Panc1 (cell line): ENCODE measurements at regions not wholly inside any gene's neighbourhood (a gene's known extent, or its start where the extent isn't known, plus 50 kb on each side); places are given as distances from the start of the nearest gene placed in this dataset.

Source experiments
- ATAC-seq: fragments of 200-7000 bp; cut with Tn5 transposase; 2 replicates; pipeline ENCODE4 v1.9.1; 2020; ENCODE audit warnings: mild to moderate bottlenecking, moderate library complexity
- BruUV-seq: library from RNA; stranded (reverse); fragments of 400-500 nt; replicated peaks from 2 replicates; lab custom pipeline; 2021; lab: Mats Ljungman, UMichigan
- CTCF ChIA-PET: fragments of 300-600 bp; sonication (Branson Sonifier 250); formaldehyde crosslinking; loops from one replicate; lab custom pipeline; 2022; ENCODE audit warnings: antibody characterized with exemption; lab: Charles Lee
- POLR2A ChIA-PET: fragments of 300-600 bp; sonication (Branson Sonifier 250); formaldehyde crosslinking; loops from one replicate; lab custom pipeline; 2022; ENCODE audit warnings: antibody characterized with exemption; lab: Charles Lee
- DNase-seq: peaks from one replicate; pipeline ENCODE4 v3.0.0-alpha.2; 2010; ENCODE audit warnings: low read depth, low spot score
- H3K27ac ChIP-seq: 2 replicates; pipeline ENCODE4 v1.5.1; 2011; ENCODE audit warnings: mild to moderate bottlenecking, low read length, inconsistent platforms
- H3K27me3 ChIP-seq: fragments of 200-500 bp; sonication (Bioruptor generic); 2 replicates; pipeline ENCODE4 v1.6.0; 2014; ENCODE audit warnings: low read length, inconsistent platforms; ENCODE audit not compliant: control insufficient read depth, insufficient read depth
- H3K36me3 ChIP-seq: fragments of 200-500 bp; sonication (Bioruptor generic); 2 replicates; pipeline ENCODE4 v1.5.1; 2014; ENCODE audit warnings: inconsistent platforms, mild to moderate bottlenecking, low read length, moderate library complexity; ENCODE audit not compliant: control insufficient read depth, insufficient read depth
- H3K4me1 ChIP-seq: 2 replicates; pipeline ENCODE4 v1.5.1; 2011; ENCODE audit warnings: inconsistent platforms, mild to moderate bottlenecking, low read length, moderate library complexity; ENCODE audit not compliant: control insufficient read depth, insufficient read depth
- H3K4me3 ChIP-seq, 2 experiments: 2 replicates each; pipeline ENCODE4 v1.5.1; 2011 to 2012; ENCODE audit warnings: low read depth in 2 of 2, low read length in 2 of 2, mild to moderate bottlenecking in 2 of 2, inconsistent platforms in 1 of 2, moderate library complexity in 1 of 2
- H3K9me3 ChIP-seq: fragments of 200-500 bp; sonication (Bioruptor generic); 2 replicates; pipeline ENCODE4 v1.5.1; 2014; ENCODE audit warnings: low read depth, mild to moderate bottlenecking, inconsistent platforms, low read length, moderate library complexity; ENCODE audit not compliant: control insufficient read depth, insufficient read depth
- POLR2AphosphoS5 ChIP-seq: IDR thresholded peaks from 2 replicates; pipeline ENCODE4 v1.6.1; 2012; ENCODE audit warnings: mild to moderate bottlenecking, low read depth, low read length, moderate library complexity
- REST ChIP-seq, 2 experiments: IDR thresholded peaks; 2 replicates each; pipeline ENCODE4 v1.6.1; 2011 to 2012; ENCODE audit warnings: low read depth in 2 of 2, control low read depth in 1 of 2, low read length in 1 of 2, mild to moderate bottlenecking in 1 of 2, moderate library complexity in 1 of 2; ENCODE audit not compliant: insufficient read depth in 1 of 2
- SIN3A ChIP-seq: IDR thresholded peaks from 2 replicates; pipeline ENCODE4 v1.6.1; 2012; ENCODE audit warnings: low read depth, mild to moderate bottlenecking, low read length, moderate library complexity, borderline replicate concordance; ENCODE audit not compliant: insufficient read depth
- TCF7L2 ChIP-seq: IDR thresholded peaks from 2 replicates; pipeline ENCODE4 v1.6.1; 2011; ENCODE audit warnings: mild to moderate bottlenecking, low read depth, low read length, inconsistent platforms
- in situ Hi-C: cut with HindIII; loops from 2 replicates; pipeline ENCODE4 v1.10.0; 2016; ENCODE audit warnings: low sequenced_read_pairs, low pct_unique_long_range_greater_than_20kb
- intact Hi-C: fragments of 100-400 bp; cut with micrococcal nuclease; formaldehyde crosslinking; loops from one replicate; pipeline ENCODE4 v1.10.0; 2022; ENCODE audit not compliant: unreplicated experiment
- TF ChIP-seq, protein P1 (sequence below): fragments of 450-650 bp; IDR thresholded peaks from 2 replicates; pipeline ENCODE4 v1.5.1; 2017; ENCODE audit warnings: mild to moderate bottlenecking

- no peak overlapping the region for H3K4me3 ChIP-seq
- ATAC-seq (no peak), DNase-seq (no peak)
- TF ChIP-seq POLR2AphosphoS5 (no peak), TCF7L2 (no peak), REST (IDR thresholded peaks at IDR 0.05; ENCODE audit: insufficient read depth in 1 of 2, low read depth in 2 of 2, low read length in 1 of 2) (no peak)
- TF ChIP-seq, protein P1, sequence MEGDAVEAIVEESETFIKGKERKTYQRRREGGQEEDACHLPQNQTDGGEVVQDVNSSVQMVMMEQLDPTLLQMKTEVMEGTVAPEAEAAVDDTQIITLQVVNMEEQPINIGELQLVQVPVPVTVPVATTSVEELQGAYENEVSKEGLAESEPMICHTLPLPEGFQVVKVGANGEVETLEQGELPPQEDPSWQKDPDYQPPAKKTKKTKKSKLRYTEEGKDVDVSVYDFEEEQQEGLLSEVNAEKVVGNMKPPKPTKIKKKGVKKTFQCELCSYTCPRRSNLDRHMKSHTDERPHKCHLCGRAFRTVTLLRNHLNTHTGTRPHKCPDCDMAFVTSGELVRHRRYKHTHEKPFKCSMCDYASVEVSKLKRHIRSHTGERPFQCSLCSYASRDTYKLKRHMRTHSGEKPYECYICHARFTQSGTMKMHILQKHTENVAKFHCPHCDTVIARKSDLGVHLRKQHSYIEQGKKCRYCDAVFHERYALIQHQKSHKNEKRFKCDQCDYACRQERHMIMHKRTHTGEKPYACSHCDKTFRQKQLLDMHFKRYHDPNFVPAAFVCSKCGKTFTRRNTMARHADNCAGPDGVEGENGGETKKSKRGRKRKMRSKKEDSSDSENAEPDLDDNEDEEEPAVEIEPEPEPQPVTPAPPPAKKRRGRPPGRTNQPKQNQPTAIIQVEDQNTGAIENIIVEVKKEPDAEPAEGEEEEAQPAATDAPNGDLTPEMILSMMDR: no peak
- H3K27ac ChIP-seq: no peak overlapping the region
- intact Hi-C loops: no loop called here
- POLR2A ChIA-PET: no interaction called here
- no TSS peak for BruUV-seq
- CTCF ChIA-PET: no interaction called here
- H3K36me3 ChIP-seq: no peaks in the 10 kb centered on the region; the same call in 1 of the 2 replicates
- no peaks in the 10 kb centered on the region for H3K27me3 ChIP-seq
- H3K4me1 ChIP-seq: no peaks in the 10 kb centered on the region
- no peaks in the 10 kb centered on the region for H3K9me3 ChIP-seq
- in situ Hi-C loops: no loop called here
Observed at GRCh38 chr10:83713423-83713822, 425.9 kb upstream of the GHITM start.

- POLR2A ChIA-PET: no interaction called here
- no TSS peak for BruUV-seq
- in situ Hi-C loops: no loop called here
- no peak for DNase-seq
- Histone ChIP-seq H3K27ac (no peak overlapping the region), H3K4me3 (no peak overlapping the region), H3K9me3 (no peaks in the 10 kb centered on the region), H3K27me3 (no peaks in the 10 kb centered on the region), H3K36me3 (no peaks in the 10 kb centered on the region), H3K4me1 (no peaks in the 10 kb centered on the region)
- CTCF ChIA-PET: no interaction called here
- intact Hi-C loops: no loop called here
- ATAC-seq: no peak
- TF ChIP-seq TCF7L2 (no peak), REST (IDR thresholded peaks at IDR 0.05; ENCODE audit: insufficient read depth in 1 of 2, low read depth in 2 of 2, low read length in 1 of 2) (no peak), POLR2AphosphoS5 (no peak), SIN3A (no peak)
- TF ChIP-seq, protein P1: no peak
Observed at GRCh38 chr10:83723080-83723479, 416.2 kb upstream of the GHITM start.
